ENCODE measurements at regions not wholly inside any gene's neighbourhood (a gene's known extent, or its start where the extent isn't known, plus 50 kb on each side); places are given as distances from the start of the nearest gene placed in this dataset.

GRCh38 chr6:169943241-169944060 is 192.0 kb downstream of the ERMARD start:
- no peak for DNase-seq (ENCODE audit: low spot score)
- in situ Hi-C loops (cut with MboI; ENCODE audit: low sequenced_read_pairs, unreplicated experiment), result no loop called here
- TF ChIP-seq, protein P1, sequence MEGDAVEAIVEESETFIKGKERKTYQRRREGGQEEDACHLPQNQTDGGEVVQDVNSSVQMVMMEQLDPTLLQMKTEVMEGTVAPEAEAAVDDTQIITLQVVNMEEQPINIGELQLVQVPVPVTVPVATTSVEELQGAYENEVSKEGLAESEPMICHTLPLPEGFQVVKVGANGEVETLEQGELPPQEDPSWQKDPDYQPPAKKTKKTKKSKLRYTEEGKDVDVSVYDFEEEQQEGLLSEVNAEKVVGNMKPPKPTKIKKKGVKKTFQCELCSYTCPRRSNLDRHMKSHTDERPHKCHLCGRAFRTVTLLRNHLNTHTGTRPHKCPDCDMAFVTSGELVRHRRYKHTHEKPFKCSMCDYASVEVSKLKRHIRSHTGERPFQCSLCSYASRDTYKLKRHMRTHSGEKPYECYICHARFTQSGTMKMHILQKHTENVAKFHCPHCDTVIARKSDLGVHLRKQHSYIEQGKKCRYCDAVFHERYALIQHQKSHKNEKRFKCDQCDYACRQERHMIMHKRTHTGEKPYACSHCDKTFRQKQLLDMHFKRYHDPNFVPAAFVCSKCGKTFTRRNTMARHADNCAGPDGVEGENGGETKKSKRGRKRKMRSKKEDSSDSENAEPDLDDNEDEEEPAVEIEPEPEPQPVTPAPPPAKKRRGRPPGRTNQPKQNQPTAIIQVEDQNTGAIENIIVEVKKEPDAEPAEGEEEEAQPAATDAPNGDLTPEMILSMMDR (IDR thresholded peaks at IDR 0.05; ENCODE audit: borderline replicate concordance, control extremely low read depth, extremely low read depth, insufficient read depth, missing control alignments), result no peak

DNA sequence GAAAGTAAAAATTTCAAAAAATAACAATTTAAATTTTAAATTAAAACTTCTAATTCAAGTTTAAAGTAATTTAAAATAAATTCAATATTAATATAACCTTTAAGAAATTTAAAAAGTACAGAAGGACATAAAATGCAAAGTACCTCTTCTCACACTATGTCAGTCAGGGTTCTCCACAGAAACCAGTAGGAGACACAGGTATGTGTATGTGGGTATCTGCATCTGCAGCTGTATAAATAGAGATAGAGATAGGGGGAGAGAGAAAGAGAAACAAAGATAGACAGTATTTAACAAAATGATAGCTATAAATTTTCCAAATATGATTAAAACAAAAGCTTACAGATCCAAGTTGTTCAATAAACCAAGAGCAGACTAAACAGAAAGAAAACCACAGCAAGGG is 190.8 kb downstream of the ERMARD start:
- no peak for DNase-seq (ENCODE audit: low spot score)
- in situ Hi-C loops (cut with MboI; ENCODE audit: low sequenced_read_pairs, unreplicated experiment), result no loop called here
- TF ChIP-seq, protein P1 (IDR thresholded peaks at IDR 0.05; ENCODE audit: borderline replicate concordance, control extremely low read depth, extremely low read depth, insufficient read depth, missing control alignments), result no peak

GRCh38 chr6:169940481-169941271 is 189.3 kb downstream of the ERMARD start:
- TF ChIP-seq, protein P1 (IDR thresholded peaks at IDR 0.05; ENCODE audit: borderline replicate concordance, control extremely low read depth, extremely low read depth, insufficient read depth, missing control alignments), result no peak
- DNase-seq (ENCODE audit: low spot score), result no peak
- in situ Hi-C loops (cut with MboI; ENCODE audit: low sequenced_read_pairs, unreplicated experiment), result no loop called here

DNA sequence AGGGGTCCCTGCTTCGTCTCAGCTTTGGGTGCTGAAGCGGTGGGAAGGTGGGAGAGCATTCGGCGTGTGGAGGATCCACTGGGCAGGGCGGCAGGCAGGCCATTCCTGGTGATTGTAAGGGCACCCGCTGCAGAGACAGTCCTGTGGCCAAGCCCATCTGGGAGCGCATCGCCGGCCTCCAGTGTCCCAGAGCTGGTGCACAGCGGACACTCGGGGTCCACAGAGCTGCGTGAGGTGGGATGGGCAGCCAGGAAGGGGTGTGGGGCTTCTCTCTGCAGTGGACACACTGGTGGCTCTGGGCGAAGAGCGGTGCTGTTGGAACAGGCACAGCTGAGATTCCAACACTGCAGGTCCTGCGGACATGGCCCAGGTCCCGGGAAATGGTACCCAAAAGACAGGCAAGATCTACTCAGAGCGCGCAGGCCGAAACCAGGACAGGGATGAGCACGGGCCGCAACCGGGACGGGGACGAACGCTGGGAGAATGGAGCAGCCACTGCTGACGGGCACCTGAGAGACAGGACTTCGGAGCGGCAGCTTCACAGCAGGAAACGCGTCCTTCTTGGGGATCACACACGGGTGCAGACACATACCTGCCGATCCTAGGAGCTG is 188.2 kb downstream of the ERMARD start:
- TF ChIP-seq, protein P1 (IDR thresholded peaks at IDR 0.05; ENCODE audit: borderline replicate concordance, control extremely low read depth, extremely low read depth, insufficient read depth, missing control alignments), result no peak
- peak; percentile 9 for DNase-seq (ENCODE audit: low spot score)
- in situ Hi-C loops (cut with MboI; ENCODE audit: low sequenced_read_pairs, unreplicated experiment), result no loop called here

DNA sequence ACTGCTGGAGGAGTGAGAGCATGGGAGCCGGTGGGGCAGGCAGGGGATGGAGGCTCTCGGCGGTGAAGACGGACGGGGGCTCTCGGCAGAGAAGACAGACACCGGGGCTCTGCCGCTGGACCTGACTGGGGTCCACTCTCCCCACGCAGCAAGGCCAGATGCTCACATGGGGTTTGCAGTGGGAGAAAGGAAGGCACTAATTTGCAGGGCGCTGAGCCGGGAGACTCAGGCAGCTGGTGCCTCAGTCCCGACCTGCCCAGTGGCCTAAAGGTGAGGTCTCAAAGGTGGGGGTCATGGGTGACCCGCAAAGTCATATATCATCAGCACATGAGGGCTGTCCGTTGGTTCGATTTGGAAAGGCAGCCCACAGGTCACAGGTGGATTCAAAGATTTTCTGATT is 187.3 kb downstream of the ERMARD start:
- in situ Hi-C loops (cut with MboI; ENCODE audit: low sequenced_read_pairs, unreplicated experiment), result no loop called here
- TF ChIP-seq, protein P1 (IDR thresholded peaks at IDR 0.05; ENCODE audit: borderline replicate concordance, control extremely low read depth, extremely low read depth, insufficient read depth, missing control alignments), result no peak
- DNase-seq (ENCODE audit: low spot score), result peak; percentile 8

DNA sequence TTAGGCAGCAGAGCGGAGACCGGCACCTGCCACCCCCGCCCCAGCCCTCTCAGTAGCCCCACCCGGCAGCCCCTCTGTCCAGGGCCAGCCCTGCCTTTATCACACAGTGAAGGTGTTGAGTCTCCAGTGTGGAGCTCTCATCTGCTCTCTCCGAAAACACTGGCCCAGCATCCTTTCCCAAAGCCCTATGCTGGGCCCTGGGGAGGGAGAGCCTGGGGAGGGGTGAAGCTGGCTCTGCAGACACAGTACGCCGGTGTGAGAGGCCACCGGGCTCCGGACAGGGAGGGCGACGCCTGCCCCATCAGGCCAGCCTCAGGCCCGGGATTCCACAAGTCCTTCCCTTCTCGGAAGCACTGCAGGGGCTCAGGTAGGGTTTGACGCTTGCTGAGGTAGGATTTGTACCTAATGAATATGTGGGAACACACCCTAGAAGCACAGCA is 186.9 kb downstream of the ERMARD start:
- in situ Hi-C loops (cut with MboI; ENCODE audit: low sequenced_read_pairs, unreplicated experiment), result no loop called here
- TF ChIP-seq, protein P1 (IDR thresholded peaks at IDR 0.05; ENCODE audit: borderline replicate concordance, control extremely low read depth, extremely low read depth, insufficient read depth, missing control alignments), result no peak
- DNase-seq (ENCODE audit: low spot score), result peak; percentile 18
